H1 (cell line): ENCODE measurements at regions not wholly inside any gene's neighbourhood (a gene's known extent, or its start where the extent isn't known, plus 50 kb on each side); places are given as distances from the start of the nearest gene placed in this dataset.
A peak's percentile ranks its signal among the peaks of the same experiment; 100 is the strongest.

ENCODE experiments used
- CTCF ChIA-PET: fragments of 300-600 bp; sonication (Branson Sonifier 250); formaldehyde crosslinking; loops from one replicate; lab custom pipeline; 2021; ENCODE audit not compliant: partially characterized antibody; lab: Charles Lee
- POLR2A ChIA-PET: fragments of 300-600 bp; sonication (Branson Sonifier 250); formaldehyde crosslinking; loops from one replicate; lab custom pipeline; 2021; ENCODE audit warnings: inconsistent platforms; ENCODE audit not compliant: partially characterized antibody; lab: Charles Lee
- DNase-seq, 2 experiments: peaks; one replicate each; pipeline versions ENCODE4 v3.0.0 to v3.0.0-alpha.2; 2010 to 2022; ENCODE audit warnings: low spot score in 2 of 2, low read depth in 1 of 2, mixed read lengths in 1 of 2
- FAIRE-seq: peaks from 2 replicates; lab custom pipeline; 2011; peaks lifted over from hg19 to GRCh38; lab: Jason Lieb, UNC
- H2AFZ ChIP-seq: 2 replicates; pipeline ENCODE4 v1.8.1; 2012; ENCODE audit warnings: low read length, inconsistent platforms
- H2AK5ac ChIP-seq: 2 replicates; pipeline ENCODE4 v1.6.1; 2013; ENCODE audit warnings: low read depth, low read length
- H2BK120ac ChIP-seq: replicated peaks from 2 replicates; pipeline ENCODE3; 2013; ENCODE audit warnings: low read depth, low read length, inconsistent platforms
- H2BK12ac ChIP-seq: 2 replicates; pipeline ENCODE4 v1.6.1; 2013; ENCODE audit warnings: low read depth, low read length
- H2BK15ac ChIP-seq: 2 replicates; pipeline ENCODE4 v1.6.1; 2013; ENCODE audit warnings: low read length
- H2BK20ac ChIP-seq: 2 replicates; pipeline ENCODE4 v1.6.1; 2013; ENCODE audit warnings: low read length
- H2BK5ac ChIP-seq: 2 replicates; pipeline ENCODE4 v1.6.1; 2013; ENCODE audit warnings: low read depth, low read length
- H3K14ac ChIP-seq: 2 replicates; pipeline ENCODE4 v1.6.1; 2013; ENCODE audit warnings: inconsistent platforms; ENCODE audit not compliant: insufficient read length
- H3K18ac ChIP-seq: 2 replicates; pipeline ENCODE4 v1.6.1; 2013; ENCODE audit warnings: low read length; ENCODE audit errors: extremely low read depth
- H3K23ac ChIP-seq: 2 replicates; pipeline ENCODE4 v1.6.1; 2013; ENCODE audit warnings: inconsistent platforms; ENCODE audit not compliant: insufficient read length
- H3K23me2 ChIP-seq: 2 replicates; pipeline ENCODE4 v1.6.1; 2013; ENCODE audit warnings: low read depth, low read length
- H3K27ac ChIP-seq: 2 replicates; pipeline ENCODE4 v1.6.1; 2011; ENCODE audit warnings: low read depth, low read length, inconsistent platforms
- H3K27me3 ChIP-seq, 4 experiments: replicated peaks in 1 of 4; 1 replicate in 1 of 4; 2 replicates in 3 of 4; pipeline versions ENCODE4 v1.6.1 to v1.8.1; 2011 to 2013; ENCODE audit warnings: low read length in 3 of 4, mild to moderate bottlenecking in 3 of 4, inconsistent platforms in 2 of 4, mixed read lengths in 2 of 4, moderate library complexity in 1 of 4; ENCODE audit not compliant: control insufficient read depth in 3 of 4, insufficient read depth in 3 of 4; ENCODE audit errors: extremely low read depth in 1 of 4
- H3K36me3 ChIP-seq, 4 experiments: 2 replicates each; pipeline versions ENCODE4 v1.6.1 to v1.8.1; 2011 to 2013; ENCODE audit warnings: mild to moderate bottlenecking in 4 of 4, low read length in 3 of 4, moderate library complexity in 2 of 4, control low read depth in 1 of 4, inconsistent platforms in 1 of 4; ENCODE audit not compliant: insufficient read depth in 4 of 4, control insufficient read depth in 2 of 4
- H3K4ac ChIP-seq: replicated peaks from 2 replicates; pipeline ENCODE3; 2013; ENCODE audit warnings: low read length, low read depth, mixed read lengths, inconsistent platforms; ENCODE audit not compliant: insufficient read length
- H3K4me1 ChIP-seq, 4 experiments: replicated peaks in 1 of 4; 1 replicate in 1 of 4; 2 replicates in 3 of 4; pipeline versions ENCODE4 v1.6.1 to v1.8.1; 2011 to 2013; ENCODE audit warnings: low read length in 3 of 4, inconsistent platforms in 2 of 4, mixed read lengths in 1 of 4; ENCODE audit not compliant: insufficient read depth in 4 of 4, control insufficient read depth in 3 of 4
- H3K4me2 ChIP-seq, 2 experiments: 2 replicates each; pipeline versions ENCODE4 v1.6.1 to v1.8.1; 2011 to 2013; ENCODE audit warnings: low read depth in 2 of 2, low read length in 2 of 2, control low read depth in 1 of 2, inconsistent platforms in 1 of 2, mild to moderate bottlenecking in 1 of 2; ENCODE audit not compliant: insufficient read depth in 1 of 2
- H3K4me3 ChIP-seq, 4 experiments: fragments of 200-600, 300-600 bp in 1 of 4; sonication (generic), shearing (Covaris generic), sonication (Bioruptor Twin) in 1 of 4; 2 replicates each; pipeline versions ENCODE4 v1.5.1 to v1.8.1; 2011 to 2016; ENCODE audit warnings: low read length in 4 of 4, low read depth in 3 of 4, control low read depth in 2 of 4, inconsistent platforms in 2 of 4, mild to moderate bottlenecking in 2 of 4, mixed read lengths in 1 of 4, moderate library complexity in 1 of 4; ENCODE audit not compliant: insufficient read depth in 2 of 4; ENCODE audit errors: extremely low read depth in 1 of 4
- H3K56ac ChIP-seq: replicated peaks from 2 replicates; pipeline ENCODE3; 2013; ENCODE audit warnings: low read depth, mild to moderate bottlenecking, mixed read lengths, low read length, inconsistent platforms; ENCODE audit not compliant: insufficient read length
- H3K79me1 ChIP-seq: 2 replicates; pipeline ENCODE4 v1.6.1; 2013; ENCODE audit warnings: low read depth, low read length, control low read depth
- H3K79me2 ChIP-seq, 2 experiments: 2 replicates each; pipeline versions ENCODE4 v1.6.1 to v1.8.1; 2012 to 2013; ENCODE audit warnings: low read length in 2 of 2, mild to moderate bottlenecking in 2 of 2, inconsistent platforms in 1 of 2; ENCODE audit not compliant: insufficient read depth in 2 of 2, control insufficient read depth in 1 of 2
- H3K9ac ChIP-seq, 4 experiments: replicated peaks in 1 of 4; 1 replicate in 1 of 4; 2 replicates in 3 of 4; pipeline versions ENCODE4 v1.6.1 to v1.8.1; 2011 to 2013; ENCODE audit warnings: low read depth in 3 of 4, low read length in 3 of 4, control low read depth in 2 of 4, mild to moderate bottlenecking in 2 of 4, moderate library complexity in 2 of 4, inconsistent platforms in 1 of 4; ENCODE audit errors: extremely low read depth in 1 of 4
- H3K9me3 ChIP-seq, 2 experiments: 2 replicates each; pipeline versions ENCODE4 v1.6.1 to v1.8.1; 2012 to 2013; ENCODE audit warnings: mild to moderate bottlenecking in 2 of 2, moderate library complexity in 2 of 2, control low read depth in 1 of 2, inconsistent platforms in 1 of 2, low read depth in 1 of 2, low read length in 1 of 2, mixed read lengths in 1 of 2; ENCODE audit not compliant: insufficient read depth in 2 of 2
- H4K20me1 ChIP-seq, 2 experiments: replicated peaks in 1 of 2; 2 replicates each; pipeline versions ENCODE3 to v1.8.1; 2011 to 2013; ENCODE audit warnings: inconsistent platforms in 2 of 2, low read length in 2 of 2, mild to moderate bottlenecking in 1 of 2; ENCODE audit not compliant: insufficient read depth in 2 of 2, control insufficient read depth in 1 of 2
- H4K5ac ChIP-seq: 2 replicates; pipeline ENCODE4 v1.6.1; 2013; ENCODE audit warnings: low read length, low read depth, mixed read lengths, inconsistent platforms; ENCODE audit not compliant: insufficient read length
- H4K8ac ChIP-seq: 2 replicates; pipeline ENCODE4 v1.8.0; 2013; ENCODE audit warnings: mild to moderate bottlenecking, moderate library complexity, low read length, inconsistent platforms; ENCODE audit not compliant: insufficient read depth; ENCODE audit errors: extremely low read depth
- H4K91ac ChIP-seq: replicated peaks from 2 replicates; pipeline ENCODE3; 2013; ENCODE audit warnings: low read length, mixed read lengths, inconsistent platforms; ENCODE audit not compliant: insufficient read length
- ATF3 ChIP-seq: IDR thresholded peaks from 2 replicates; pipeline ENCODE4 v1.6.1; 2011; ENCODE audit warnings: low read depth, mild to moderate bottlenecking, low read length; ENCODE audit not compliant: insufficient read depth
- BACH1 ChIP-seq: IDR thresholded peaks from 2 replicates; pipeline ENCODE4 v1.6.1; 2012; ENCODE audit warnings: low read length, improper control_type of control experiment
- CREB1 ChIP-seq: IDR thresholded peaks from 2 replicates; pipeline ENCODE4 v1.6.1; 2012; ENCODE audit warnings: inconsistent platforms
- E2F6 ChIP-seq: IDR thresholded peaks from 2 replicates; pipeline ENCODE4 v1.6.1; 2012; ENCODE audit warnings: inconsistent platforms
- FOSL1 ChIP-seq: IDR thresholded peaks from 2 replicates; pipeline ENCODE4 v1.6.1; 2011; ENCODE audit warnings: mild to moderate bottlenecking, low read depth, low read length, moderate library complexity; ENCODE audit not compliant: insufficient read depth
- POLR2AphosphoS5 ChIP-seq: IDR thresholded peaks from 2 replicates; pipeline ENCODE4 v1.6.1; 2011; ENCODE audit warnings: low read depth, low read length
- SIRT6 ChIP-seq: IDR thresholded peaks from one replicate; pipeline ENCODE4 v1.7.1; 2012; ENCODE audit warnings: low read length, inconsistent platforms
- SIX5 ChIP-seq: IDR thresholded peaks from 2 replicates; pipeline ENCODE4 v1.6.1; 2011; ENCODE audit warnings: mild to moderate bottlenecking, low read depth, low read length
- TAF7 ChIP-seq: optimal IDR thresholded peaks from 2 replicates; pipeline ENCODE3; 2011; ENCODE audit warnings: low read depth, mild to moderate bottlenecking, inconsistent platforms, low read length, moderate library complexity, borderline replicate concordance
- TCF12 ChIP-seq: IDR thresholded peaks from 2 replicates; pipeline ENCODE4 v1.6.1; 2011; ENCODE audit warnings: low read depth, mild to moderate bottlenecking, low read length
- TEAD4 ChIP-seq: IDR thresholded peaks from 2 replicates; pipeline ENCODE4 v1.6.1; 2012; ENCODE audit warnings: low read depth, low read length, inconsistent platforms, mixed read lengths
- USF2 ChIP-seq: IDR thresholded peaks from 2 replicates; pipeline ENCODE4 v1.6.1; 2011; ENCODE audit warnings: low read length, improper control_type of control experiment
- WGBS, 2 experiments: shearing (Covaris generic) in 1 of 2; methylation state at CpG; one replicate each; pipeline versions ENCODE4 v1.1.6 to v1.1.7; 2013 to 2015; ENCODE audit warnings: low lambda C conversion rate in 2 of 2, mixed read lengths in 2 of 2, inconsistent platforms in 1 of 2, low coverage in 1 of 2, missing lambda C conversion rate in 1 of 2; ENCODE audit not compliant: insufficient replicate concordance in 2 of 2, insufficient coverage in 1 of 2, insufficient read length in 1 of 2; ENCODE audit errors: extremely low coverage in 1 of 2, missing lambda C conversion rate in 1 of 2; 5-methylcytosine and 5-hydroxymethylcytosine counted together

- no peak overlapping the region for H3K9ac ChIP-seq
- H2AK5ac ChIP-seq, result no peak overlapping the region
- no peak overlapping the region for H3K4me2 ChIP-seq
- no peak overlapping the region for H2BK5ac ChIP-seq
- POLR2A ChIA-PET, result interaction anchor here (1.1 kb wide), 1 partner anchor 540 kb away, joined by 3 read pairs; no protein-coding TSS in a partner anchor
- H3K23me2 ChIP-seq, result no peaks in the 10 kb centered on the region
- H2BK12ac ChIP-seq, result no peak overlapping the region
- H2AFZ ChIP-seq, result peak overlapping the region; percentile 58; the same call in 1 of the 2 replicates
- no peak overlapping the region for H2BK20ac ChIP-seq
- no peak overlapping the region for H4K91ac ChIP-seq
- CTCF ChIA-PET, result interaction anchor here (0.7 to 2.5 kb wide), 3 partner anchors 11 to 248 kb away, joined by 3 to 11 read pairs (median 3); no protein-coding TSS in a partner anchor
- no peaks in the 10 kb centered on the region for H3K79me2 ChIP-seq
- no peak overlapping the region for H3K18ac ChIP-seq
- FAIRE-seq (no peak), DNase-seq (peak in 1 of 2 experiments; percentile 28)
- no peak overlapping the region for H3K56ac ChIP-seq
- no peak overlapping the region for H3K23ac ChIP-seq
- no peaks in the 10 kb centered on the region for H3K79me1 ChIP-seq
- H2BK15ac ChIP-seq, result no peak overlapping the region
- H3K4me1 ChIP-seq, result no peaks in the 10 kb centered on the region
- H3K27ac ChIP-seq, result no peak overlapping the region
- no peaks in the 10 kb centered on the region for H3K36me3 ChIP-seq
- H3K4ac ChIP-seq, result no peak overlapping the region
- no peaks in the 10 kb centered on the region for H3K27me3 ChIP-seq
- no peak overlapping the region for H2BK120ac ChIP-seq
- WGBS, 2 experiments, result 83% methylated on average over 9 of the region's 9 CpGs; no CpG with 5 or more reads in 1 of the 2 experiments
- no peak overlapping the region for H3K4me3 ChIP-seq
- H4K5ac ChIP-seq, result no peak overlapping the region
- no peak overlapping the region for H3K14ac ChIP-seq
- H4K8ac ChIP-seq, result no peak overlapping the region
- H3K9me3 ChIP-seq, result no peaks in the 10 kb centered on the region
- H4K20me1 ChIP-seq, result peaks cover 0 to 2% of the 10 kb centered on the region in 2 experiments
- TF ChIP-seq TAF7, result no peak
- TF ChIP-seq USF2, result no peak
- TF ChIP-seq CREB1, result no peak
- TF ChIP-seq SIRT6, result no peak
- TF ChIP-seq SIX5, result no peak
- no peak for TF ChIP-seq ATF3
- TF ChIP-seq FOSL1, result no peak
- TF ChIP-seq E2F6, result no peak
- no peak for TF ChIP-seq BACH1
- TF ChIP-seq TCF12, result no peak
- no peak for TF ChIP-seq POLR2AphosphoS5
- TF ChIP-seq TEAD4, result no peak
Measured at GRCh38 chr1:227453631-227454355, 109.6 kb upstream of the ZNF678 start.
